IMR-90 (cell line): ENCODE measurements at regions not wholly inside any gene's neighbourhood (a gene's known extent, or its start where the extent isn't known, plus 50 kb on each side); places are given as distances from the start of the nearest gene placed in this dataset.

Experiments
- ATAC-seq: fragments of 200-7000 bp; cut with Tn5 transposase; 2 replicates; pipeline ENCODE4 v1.9.1; 2020; ENCODE audit warnings: low read depth, mild to moderate bottlenecking, moderate library complexity
- BruUV-seq: library from RNA; stranded (reverse); fragments of 400-500 nt; replicated peaks from 2 replicates; lab custom pipeline; 2021; lab: Mats Ljungman, UMichigan
- CTCF ChIA-PET: fragments of 300-600 bp; formaldehyde crosslinking; extraction: SDS; loops from one replicate; lab custom pipeline; 2021; ENCODE audit warnings: antibody characterized with exemption; lab: Yijun Ruan, JAX
- POLR2A ChIA-PET: fragments of 300-600 bp; sonication (Branson Sonifier 250); formaldehyde crosslinking; loops from one replicate; lab custom pipeline; 2022; ENCODE audit warnings: antibody characterized with exemption; ENCODE audit not compliant: unreplicated experiment; lab: Charles Lee
- DNase-seq: peaks from one replicate; pipeline ENCODE4 v3.0.0; 2013
- H2AFZ ChIP-seq: replicated peaks from 2 replicates; pipeline ENCODE3; 2013; ENCODE audit warnings: low read length, mild to moderate bottlenecking; ENCODE audit not compliant: poor library complexity
- H2AK5ac ChIP-seq: 2 replicates; pipeline ENCODE4 v1.6.1; 2013; ENCODE audit warnings: low read depth, low read length, inconsistent platforms
- H2AK9ac ChIP-seq: replicated peaks from 2 replicates; pipeline ENCODE3; 2013; ENCODE audit warnings: mild to moderate bottlenecking, low read depth, low read length, moderate library complexity; ENCODE audit not compliant: poor library complexity
- H2BK120ac ChIP-seq: 2 replicates; pipeline ENCODE4 v1.6.1; 2013; ENCODE audit warnings: low read depth, low read length, inconsistent platforms
- H2BK15ac ChIP-seq: 3 replicates; pipeline ENCODE4 v1.6.1; 2013; ENCODE audit warnings: low read depth, low read length, inconsistent platforms
- H2BK20ac ChIP-seq: 2 replicates; pipeline ENCODE4 v1.6.1; 2013; ENCODE audit warnings: low read depth, mild to moderate bottlenecking, inconsistent platforms, low read length, moderate library complexity
- H2BK5ac ChIP-seq: 2 replicates; pipeline ENCODE4 v1.6.1; 2013; ENCODE audit warnings: mild to moderate bottlenecking, low read depth, low read length, inconsistent platforms; ENCODE audit not compliant: poor library complexity, severe bottlenecking
- H3K14ac ChIP-seq: replicated peaks from 2 replicates; pipeline ENCODE4 v1.6.1; 2013; ENCODE audit warnings: low read depth, low read length, inconsistent platforms
- H3K18ac ChIP-seq: 2 replicates; pipeline ENCODE4 v1.6.1; 2013; ENCODE audit warnings: low read depth, low read length, control low read depth
- H3K23ac ChIP-seq: 2 replicates; pipeline ENCODE4 v1.6.1; 2013; ENCODE audit warnings: low read depth, low read length, inconsistent platforms
- H3K27ac ChIP-seq: 2 replicates; pipeline ENCODE4 v1.5.1; 2013; ENCODE audit warnings: mild to moderate bottlenecking, control low read depth, low read length; ENCODE audit not compliant: insufficient read depth
- H3K27me3 ChIP-seq: 2 replicates; pipeline ENCODE4 v1.6.1; 2013; ENCODE audit warnings: low read length; ENCODE audit not compliant: control insufficient read depth, insufficient read depth
- H3K36me3 ChIP-seq: 2 replicates; pipeline ENCODE4 v1.6.1; 2013; ENCODE audit warnings: low read length, mixed read lengths; ENCODE audit not compliant: control insufficient read depth, insufficient read depth
- H3K4ac ChIP-seq: 2 replicates; pipeline ENCODE4 v1.6.1; 2013; ENCODE audit warnings: low read depth, low read length, inconsistent platforms
- H3K4me1 ChIP-seq: 2 replicates; pipeline ENCODE4 v1.6.1; 2013; ENCODE audit warnings: low read length, mixed read lengths; ENCODE audit not compliant: control insufficient read depth, insufficient read depth
- H3K4me2 ChIP-seq: 2 replicates; pipeline ENCODE4 v1.6.1; 2013; ENCODE audit warnings: low read depth, mild to moderate bottlenecking, control low read depth, low read length, moderate library complexity
- H3K4me3 ChIP-seq: 2 replicates; pipeline ENCODE4 v1.5.1; 2013; ENCODE audit warnings: low read depth, mild to moderate bottlenecking, control low read depth, low read length, moderate library complexity; ENCODE audit not compliant: insufficient read depth
- H3K56ac ChIP-seq: 2 replicates; pipeline ENCODE4 v1.6.1; 2013; ENCODE audit warnings: low read length, inconsistent platforms; ENCODE audit not compliant: insufficient read depth; ENCODE audit errors: extremely low read depth
- H3K79me1 ChIP-seq, 2 experiments: 2 replicates each; pipeline ENCODE4 v1.6.1; 2013; ENCODE audit warnings: low read length in 2 of 2, inconsistent platforms in 1 of 2, low read depth in 1 of 2
- H3K9ac ChIP-seq: 2 replicates; pipeline ENCODE4 v1.6.1; 2013; ENCODE audit warnings: low read depth, low read length, control low read depth
- H3K9me1 ChIP-seq: 2 replicates; pipeline ENCODE4 v1.6.1; 2013; ENCODE audit warnings: low read length, inconsistent platforms; ENCODE audit not compliant: insufficient read depth
- H3K9me3 ChIP-seq: 2 replicates; pipeline ENCODE4 v1.6.1; 2013; ENCODE audit warnings: low read length; ENCODE audit not compliant: control insufficient read depth, insufficient read depth
- H4K20me1 ChIP-seq: 2 replicates; pipeline ENCODE4 v1.6.1; 2013; ENCODE audit warnings: low read length, inconsistent platforms; ENCODE audit not compliant: insufficient read depth
- H4K5ac ChIP-seq: 2 replicates; pipeline ENCODE4 v1.6.1; 2013; ENCODE audit warnings: mild to moderate bottlenecking, low read depth, low read length, control low read depth
- H4K8ac ChIP-seq, 2 experiments: 2 replicates each; pipeline ENCODE4 v1.6.1; 2013; ENCODE audit warnings: low read depth in 2 of 2, low read length in 2 of 2, control low read depth in 1 of 2, inconsistent platforms in 1 of 2
- H4K91ac ChIP-seq: 2 replicates; pipeline ENCODE4 v1.6.1; 2013; ENCODE audit warnings: low read depth, low read length, inconsistent platforms; ENCODE audit not compliant: insufficient read depth
- BHLHE40 ChIP-seq: fragments of 150-350 bp; IDR thresholded peaks from 2 replicates; pipeline ENCODE4 v1.6.1; 2016; ENCODE audit warnings: mild to moderate bottlenecking, low read depth, low read length
- CEBPB ChIP-seq: IDR thresholded peaks from 2 replicates; pipeline ENCODE4 v1.6.1; 2012; ENCODE audit warnings: low read depth, low read length, improper control_type of control experiment
- CHD1 ChIP-seq: IDR thresholded peaks from 2 replicates; pipeline ENCODE4 v1.6.1; 2012; ENCODE audit warnings: low read depth, low read length, improper control_type of control experiment
- FOS ChIP-seq: fragments of 150-350 bp; IDR thresholded peaks from 2 replicates; pipeline ENCODE4 v1.6.1; 2016; ENCODE audit warnings: low read depth, low read length
- MAFK ChIP-seq: IDR thresholded peaks from 2 replicates; pipeline ENCODE4 v1.6.1; 2012; ENCODE audit warnings: low read depth, low read length, improper control_type of control experiment
- MAZ ChIP-seq: IDR thresholded peaks from 2 replicates; pipeline ENCODE4 v1.6.1; 2012; ENCODE audit warnings: low read depth, mild to moderate bottlenecking, low read length, improper control_type of control experiment, moderate library complexity, borderline replicate concordance
- MXI1 ChIP-seq: IDR thresholded peaks from 2 replicates; pipeline ENCODE4 v1.6.1; 2012; ENCODE audit warnings: low read depth, mild to moderate bottlenecking, low read length, moderate library complexity, borderline replicate concordance
- NFE2L2 ChIP-seq: fragments of 150-350 bp; IDR thresholded peaks from 2 replicates; pipeline ENCODE4 v1.6.1; 2016; ENCODE audit warnings: low read depth, mild to moderate bottlenecking, low read length
- POLR2A ChIP-seq: IDR thresholded peaks from 2 replicates; pipeline ENCODE4 v1.6.1; 2012; ENCODE audit warnings: mild to moderate bottlenecking, low read depth, low read length
- RAD21 ChIP-seq: IDR thresholded peaks from 2 replicates; pipeline ENCODE4 v1.6.1; 2012; ENCODE audit warnings: low read length, improper control_type of control experiment
- RCOR1 ChIP-seq: IDR thresholded peaks from 2 replicates; pipeline ENCODE4 v1.6.1; 2012; ENCODE audit warnings: mild to moderate bottlenecking, low read length, improper control_type of control experiment; ENCODE audit not compliant: insufficient replicate concordance
- RFX5 ChIP-seq: IDR thresholded peaks from 2 replicates; pipeline ENCODE4 v1.8.0; 2012; ENCODE audit warnings: low read depth, mild to moderate bottlenecking, low read length, moderate library complexity
- WGBS, 2 experiments: methylation state at CpG; one replicate each; pipeline versions ENCODE4 v1.1.5 to v1.1.7; 2013; ENCODE audit warnings: missing lambda C conversion rate in 2 of 2; ENCODE audit not compliant: insufficient read length in 1 of 2; ENCODE audit errors: extremely low coverage in 2 of 2; 5-methylcytosine and 5-hydroxymethylcytosine counted together
- dilution Hi-C: fragments of 300-500 bp; cut with HindIII; formaldehyde crosslinking; loops from one replicate; pipeline ENCODE4 v1.14.3; 2018; ENCODE audit warnings: low sequenced_read_pairs; ENCODE audit not compliant: unreplicated experiment
- in situ Hi-C: fragments of 300-500 bp; cut with MboI; formaldehyde crosslinking; loops from 3 replicates; pipeline ENCODE4 v1.14.3; 2019; ENCODE audit warnings: low sequenced_read_pairs, inconsistent platforms, mixed read lengths
- intact Hi-C: fragments of 100-400 bp; cut with micrococcal nuclease; formaldehyde crosslinking; loops from 2 replicates; pipeline ENCODE4 v1.10.0; 2022
- TF ChIP-seq, protein P1 (sequence below): conservative IDR thresholded peaks from 2 replicates; pipeline ENCODE4 v1.5.1; 2012; ENCODE audit warnings: mild to moderate bottlenecking, low read depth, low read length, improper control_type of control experiment
- TF ChIP-seq, protein P2 (sequence below): fragments of 150-350 bp; IDR thresholded peaks from 2 replicates; pipeline ENCODE4 v1.6.1; 2017; ENCODE audit warnings: mild to moderate bottlenecking, antibody characterized with exemption, low read length, low read depth
- TF ChIP-seq, protein P3 (sequence below): fragments of 150-350 bp; IDR thresholded peaks from 2 replicates; pipeline ENCODE4 v1.6.1; 2016; ENCODE audit warnings: low read depth, mild to moderate bottlenecking, low read length, moderate library complexity, borderline replicate concordance

DNA sequence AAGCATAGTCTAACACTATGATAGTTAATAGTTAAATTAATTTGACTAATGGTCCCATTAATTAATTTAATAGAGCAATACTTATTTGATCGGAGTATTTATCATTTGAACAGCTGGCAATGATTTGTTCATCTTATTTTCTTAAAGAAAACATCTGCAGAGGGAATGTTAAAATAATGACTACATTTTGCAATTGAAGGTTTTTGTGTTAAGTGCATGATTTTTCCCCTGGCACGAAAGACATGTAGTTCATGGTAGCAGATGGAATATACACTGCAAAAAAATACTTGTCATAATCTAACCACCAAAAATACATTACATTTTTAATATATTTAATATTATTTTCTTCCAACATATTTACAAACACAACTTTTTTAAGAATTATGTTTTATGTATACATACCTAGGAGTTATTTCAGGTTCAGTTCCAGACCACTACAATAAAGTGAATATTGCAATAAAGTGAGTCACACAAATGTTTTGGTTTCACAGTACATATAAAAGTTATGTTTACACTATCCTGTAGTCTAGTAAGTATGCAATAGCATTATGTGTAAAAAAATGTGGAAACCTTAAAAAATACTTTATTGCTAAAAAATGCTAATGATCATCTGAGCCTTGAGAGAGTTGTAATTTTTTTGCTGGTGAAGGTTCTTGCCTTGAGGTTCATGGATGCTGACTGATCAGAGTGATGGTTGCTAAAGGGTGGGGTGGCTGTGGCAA lies 292.6 kb upstream of the DAB2 start:
- Histone ChIP-seq H3K27me3 (no peaks in the 10 kb centered on the region), H4K5ac (no peak overlapping the region), H3K4me3 (no peak overlapping the region), H3K14ac (no peak overlapping the region), H3K36me3 (no peaks in the 10 kb centered on the region), H3K9me1 (no peaks in the 10 kb centered on the region), H2BK120ac (no peak overlapping the region), H3K18ac (no peak overlapping the region), H3K4ac (no peak overlapping the region), H3K56ac (no peak overlapping the region), H2BK15ac (no peak overlapping the region), H3K9me3 (no peaks in the 10 kb centered on the region), H3K4me1 (peaks cover 8% of the 10 kb centered on the region), H3K23ac (no peak overlapping the region), H4K20me1 (no peaks in the 10 kb centered on the region), H2AK9ac (no peak overlapping the region), H3K9ac (no peak overlapping the region), H2BK5ac (no peak overlapping the region), H4K8ac (no peak overlapping the region), H2AFZ (no peak overlapping the region), H2AK5ac (no peak overlapping the region), H2BK20ac (no peak overlapping the region), H3K4me2 (no peak overlapping the region; the same call in 1 of the 2 replicates), H4K91ac (no peak overlapping the region), H3K79me1 (no peaks in the 10 kb centered on the region), H3K27ac (no peak overlapping the region; the same call in 1 of the 2 replicates)
- dilution Hi-C loops = no loop called here
- ATAC-seq = peak; percentile 72
- in situ Hi-C loops = loop anchor here (5.0 kb wide), 2 partner anchors 970 to 1020 kb away; no protein-coding TSS in a partner anchor
- DNase-seq = peak; percentile 58
- ChIA-PET CTCF (interaction anchor here (0.6 to 1.3 kb wide), 6 partner anchors 16 to 965 kb away, joined by 3 to 5 read pairs (median 4); no protein-coding TSS in a partner anchor), POLR2A (no interaction called here)
- intact Hi-C loops = loop anchor here (10.0 kb wide), 4 partner anchors 447 to 1157 kb away; no protein-coding TSS in a partner anchor
- no TSS peak for BruUV-seq
- WGBS, 2 experiments = no CpG with 5 or more reads among the region's 2 CpGs
- no peak for TF ChIP-seq CHD1
- TF ChIP-seq RCOR1 = no peak
- TF ChIP-seq MAFK = no peak
- no peak for TF ChIP-seq POLR2A
- TF ChIP-seq NFE2L2 = no peak
- TF ChIP-seq FOS = peak; percentile 54; the same call in 1 of the 2 replicates
- no peak for TF ChIP-seq RAD21
- TF ChIP-seq, protein P1, sequence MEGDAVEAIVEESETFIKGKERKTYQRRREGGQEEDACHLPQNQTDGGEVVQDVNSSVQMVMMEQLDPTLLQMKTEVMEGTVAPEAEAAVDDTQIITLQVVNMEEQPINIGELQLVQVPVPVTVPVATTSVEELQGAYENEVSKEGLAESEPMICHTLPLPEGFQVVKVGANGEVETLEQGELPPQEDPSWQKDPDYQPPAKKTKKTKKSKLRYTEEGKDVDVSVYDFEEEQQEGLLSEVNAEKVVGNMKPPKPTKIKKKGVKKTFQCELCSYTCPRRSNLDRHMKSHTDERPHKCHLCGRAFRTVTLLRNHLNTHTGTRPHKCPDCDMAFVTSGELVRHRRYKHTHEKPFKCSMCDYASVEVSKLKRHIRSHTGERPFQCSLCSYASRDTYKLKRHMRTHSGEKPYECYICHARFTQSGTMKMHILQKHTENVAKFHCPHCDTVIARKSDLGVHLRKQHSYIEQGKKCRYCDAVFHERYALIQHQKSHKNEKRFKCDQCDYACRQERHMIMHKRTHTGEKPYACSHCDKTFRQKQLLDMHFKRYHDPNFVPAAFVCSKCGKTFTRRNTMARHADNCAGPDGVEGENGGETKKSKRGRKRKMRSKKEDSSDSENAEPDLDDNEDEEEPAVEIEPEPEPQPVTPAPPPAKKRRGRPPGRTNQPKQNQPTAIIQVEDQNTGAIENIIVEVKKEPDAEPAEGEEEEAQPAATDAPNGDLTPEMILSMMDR = no peak
- TF ChIP-seq MXI1 = no peak
- TF ChIP-seq CEBPB = peak; percentile 59; the same call in 1 of the 2 replicates
- TF ChIP-seq MAZ = no peak
- no peak for TF ChIP-seq RFX5
- TF ChIP-seq, protein P2, sequence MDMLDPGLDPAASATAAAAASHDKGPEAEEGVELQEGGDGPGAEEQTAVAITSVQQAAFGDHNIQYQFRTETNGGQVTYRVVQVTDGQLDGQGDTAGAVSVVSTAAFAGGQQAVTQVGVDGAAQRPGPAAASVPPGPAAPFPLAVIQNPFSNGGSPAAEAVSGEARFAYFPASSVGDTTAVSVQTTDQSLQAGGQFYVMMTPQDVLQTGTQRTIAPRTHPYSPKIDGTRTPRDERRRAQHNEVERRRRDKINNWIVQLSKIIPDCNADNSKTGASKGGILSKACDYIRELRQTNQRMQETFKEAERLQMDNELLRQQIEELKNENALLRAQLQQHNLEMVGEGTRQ = no peak
- no peak for TF ChIP-seq BHLHE40
- TF ChIP-seq, protein P3, sequence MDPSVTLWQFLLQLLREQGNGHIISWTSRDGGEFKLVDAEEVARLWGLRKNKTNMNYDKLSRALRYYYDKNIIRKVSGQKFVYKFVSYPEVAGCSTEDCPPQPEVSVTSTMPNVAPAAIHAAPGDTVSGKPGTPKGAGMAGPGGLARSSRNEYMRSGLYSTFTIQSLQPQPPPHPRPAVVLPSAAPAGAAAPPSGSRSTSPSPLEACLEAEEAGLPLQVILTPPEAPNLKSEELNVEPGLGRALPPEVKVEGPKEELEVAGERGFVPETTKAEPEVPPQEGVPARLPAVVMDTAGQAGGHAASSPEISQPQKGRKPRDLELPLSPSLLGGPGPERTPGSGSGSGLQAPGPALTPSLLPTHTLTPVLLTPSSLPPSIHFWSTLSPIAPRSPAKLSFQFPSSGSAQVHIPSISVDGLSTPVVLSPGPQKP = no peak
